GM19397 (cell line): ENCODE measurements at regions not wholly inside any gene's neighbourhood (a gene's known extent, or its start where the extent isn't known, plus 50 kb on each side); places are given as distances from the start of the nearest gene placed in this dataset.

Experiments used
- ATAC-seq: cut with Tn5 transposase; IDR thresholded peaks from one replicate; pipeline ENCODE4 v1.9.1; 2021; ENCODE audit warnings: mild to moderate bottlenecking, moderate library complexity; ENCODE audit not compliant: unreplicated experiment

DNA sequence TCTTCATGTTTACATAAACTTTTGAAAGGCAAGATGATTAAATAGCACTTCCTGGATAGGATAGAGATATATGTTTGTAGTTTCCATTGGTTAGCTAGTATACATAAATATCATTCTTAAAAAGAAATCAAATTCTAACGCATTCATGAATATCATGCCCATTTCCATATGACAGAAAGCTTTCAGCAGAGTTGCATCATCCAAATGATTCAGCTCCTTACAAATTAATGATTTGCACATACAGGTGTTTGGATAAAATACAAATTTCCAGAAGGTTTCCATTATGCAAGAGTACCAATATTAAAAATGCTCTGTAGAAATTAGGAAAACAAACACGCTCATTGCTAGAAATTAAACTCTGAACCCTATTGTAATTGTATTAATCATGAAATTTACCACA lies 264.4 kb downstream of the FOXG1 start:
- no peak for ATAC-seq

DNA sequence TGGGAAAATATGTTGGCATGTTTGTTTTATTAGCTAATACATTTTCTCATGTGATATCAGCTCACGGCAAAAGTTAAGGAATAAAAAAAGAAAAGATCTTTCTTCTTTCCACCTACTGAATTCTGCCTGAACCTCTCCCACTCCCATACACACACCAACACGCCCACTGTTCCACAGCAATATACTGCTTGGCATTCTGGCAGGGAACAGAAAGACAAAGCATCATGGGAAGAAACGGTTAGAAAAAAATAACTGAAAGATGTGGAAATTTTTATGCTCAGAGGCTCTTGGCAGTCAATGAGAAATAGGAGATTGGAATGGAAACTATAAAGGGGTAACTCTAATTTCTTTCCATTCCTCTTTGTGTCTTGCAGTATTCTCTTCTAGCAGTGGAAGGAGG lies 268.5 kb downstream of the FOXG1 start:
- no peak for ATAC-seq

DNA sequence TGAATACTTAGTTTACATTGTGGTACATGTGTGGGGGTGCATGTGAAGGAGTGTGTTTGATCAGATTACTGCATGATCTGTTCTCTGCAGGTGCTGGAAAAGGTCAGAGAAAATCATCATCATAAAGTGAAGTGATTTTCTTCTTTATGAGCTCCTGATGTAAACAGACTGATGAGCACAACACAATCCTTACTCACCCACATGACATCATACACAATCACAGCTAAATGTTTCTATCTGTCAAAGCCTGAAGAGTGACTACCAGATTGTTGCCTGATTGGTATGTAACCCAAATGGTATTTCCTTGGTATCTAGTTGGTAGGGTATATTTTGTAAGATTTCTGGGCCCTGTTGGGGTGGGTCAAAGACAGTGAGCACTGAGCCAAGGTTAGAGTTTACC lies 270.8 kb downstream of the FOXG1 start:
- ATAC-seq = no peak

DNA sequence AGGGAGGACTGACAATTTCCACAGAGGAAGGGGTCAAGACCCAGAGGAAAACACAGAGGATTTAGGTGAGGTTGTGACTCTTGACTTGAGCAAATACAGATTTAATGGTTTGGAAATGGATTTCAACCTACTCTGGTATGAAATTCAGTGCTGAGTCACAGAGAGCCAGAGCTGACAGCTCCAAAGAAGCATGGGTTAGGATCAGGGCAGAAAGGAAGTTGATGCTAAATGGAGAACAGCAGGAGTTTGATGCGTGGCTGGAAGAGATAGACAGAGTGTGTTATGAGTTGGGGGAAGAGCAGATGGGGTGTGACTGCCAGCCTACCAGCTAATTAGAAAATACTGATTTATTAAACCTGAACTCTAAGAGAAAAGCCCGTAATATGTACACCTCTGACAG lies 272.6 kb downstream of the FOXG1 start:
- no peak for ATAC-seq

DNA sequence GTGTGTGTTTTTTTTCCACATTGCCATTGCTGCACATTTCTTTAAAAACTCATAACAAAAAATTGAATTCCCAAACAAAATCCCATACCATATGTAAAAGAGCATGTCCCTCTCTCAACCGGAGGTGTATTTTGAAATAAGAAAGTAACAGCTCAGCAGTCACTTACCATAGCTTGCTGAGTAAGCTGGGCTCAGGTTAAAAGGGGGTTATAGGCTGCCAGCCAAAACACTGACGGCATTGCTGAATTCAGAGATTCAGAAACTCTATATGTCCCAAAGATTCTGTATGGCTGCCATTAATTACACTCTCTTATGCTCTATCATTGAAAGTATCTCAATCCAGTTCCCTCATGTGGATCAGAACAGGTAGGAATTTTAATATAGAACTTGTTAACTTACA lies 276.0 kb downstream of the FOXG1 start:
- no peak for ATAC-seq

DNA sequence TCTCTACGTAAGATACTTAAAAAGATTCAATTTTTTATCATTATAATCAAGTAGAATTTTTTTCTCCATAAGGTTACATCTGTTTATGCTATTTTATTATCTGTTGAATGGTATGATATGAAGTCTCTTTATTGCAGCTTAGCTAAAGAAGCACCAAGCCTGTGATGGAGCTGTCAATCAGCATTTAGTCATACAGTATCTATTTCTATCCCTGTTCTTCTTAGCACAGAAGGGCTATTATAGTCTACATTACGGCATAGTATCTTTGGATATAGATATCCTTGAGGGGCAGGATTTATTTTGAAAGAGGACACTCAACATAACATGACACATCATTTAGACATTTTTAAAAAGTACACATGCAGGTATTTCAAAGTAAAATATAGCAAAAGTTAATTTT lies 277.1 kb downstream of the FOXG1 start:
- no peak for ATAC-seq

DNA sequence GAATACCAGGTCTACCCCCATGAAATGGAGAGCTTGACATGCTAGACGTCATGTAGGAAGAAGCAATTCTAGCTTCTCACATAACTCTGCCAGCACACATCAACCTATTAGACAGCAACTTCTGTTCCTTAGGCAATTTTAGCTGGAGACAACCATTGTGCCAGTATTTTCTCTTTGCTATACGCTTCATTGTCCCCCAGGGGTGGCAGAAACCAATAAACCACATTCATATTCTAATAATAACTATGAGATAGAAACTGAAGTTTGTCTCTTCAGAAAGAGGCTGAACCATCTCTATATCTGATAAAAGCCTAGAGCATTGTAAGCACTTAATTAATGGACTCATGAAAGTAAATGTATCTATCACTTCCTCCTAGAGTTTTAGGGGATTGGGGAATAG lies 278.6 kb downstream of the FOXG1 start:
- ATAC-seq = no peak

DNA sequence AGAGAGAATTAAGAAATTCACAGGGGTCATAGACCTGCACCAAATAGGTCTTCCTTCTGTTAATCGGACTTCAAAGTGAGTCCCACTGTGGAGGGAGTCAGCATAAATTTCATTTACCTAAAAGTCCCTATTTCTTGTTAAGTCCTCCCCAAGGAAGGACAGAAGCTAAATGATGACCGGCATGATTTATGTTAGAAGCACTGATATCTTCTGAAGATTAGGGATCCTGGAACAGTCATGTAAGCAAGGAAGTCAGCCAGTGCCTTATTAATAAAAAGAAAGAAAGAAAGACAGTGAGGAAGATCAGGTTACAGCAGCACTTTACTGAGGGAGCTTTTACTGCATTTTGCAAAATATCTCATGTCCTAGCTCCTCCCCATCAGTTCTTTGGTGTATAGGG lies 287.5 kb downstream of the FOXG1 start:
- ATAC-seq = no peak

DNA sequence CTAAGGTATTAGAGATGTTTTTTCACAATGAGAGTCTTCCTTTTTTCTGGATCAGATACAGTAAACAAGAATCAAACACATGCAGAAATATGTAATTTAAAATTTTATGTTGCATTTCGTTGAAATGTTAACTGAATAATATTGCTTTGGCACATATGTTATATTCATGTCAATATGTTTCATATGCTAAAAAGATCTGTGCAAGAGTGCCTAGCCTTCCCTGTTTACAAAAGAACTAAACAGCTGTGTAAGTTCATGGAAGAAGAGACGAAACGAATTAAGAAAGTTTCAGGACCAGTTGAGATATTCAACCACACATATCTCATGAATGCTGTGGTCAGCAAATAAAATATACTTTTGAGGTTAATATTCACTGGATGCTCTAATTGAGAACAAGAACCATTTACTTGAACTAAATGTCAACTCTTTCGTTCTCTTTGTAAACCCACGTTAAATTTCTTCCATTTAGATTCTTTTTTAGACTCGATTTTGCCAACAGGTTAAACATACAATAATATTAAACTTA lies 289.5 kb downstream of the FOXG1 start:
- no peak for ATAC-seq

DNA sequence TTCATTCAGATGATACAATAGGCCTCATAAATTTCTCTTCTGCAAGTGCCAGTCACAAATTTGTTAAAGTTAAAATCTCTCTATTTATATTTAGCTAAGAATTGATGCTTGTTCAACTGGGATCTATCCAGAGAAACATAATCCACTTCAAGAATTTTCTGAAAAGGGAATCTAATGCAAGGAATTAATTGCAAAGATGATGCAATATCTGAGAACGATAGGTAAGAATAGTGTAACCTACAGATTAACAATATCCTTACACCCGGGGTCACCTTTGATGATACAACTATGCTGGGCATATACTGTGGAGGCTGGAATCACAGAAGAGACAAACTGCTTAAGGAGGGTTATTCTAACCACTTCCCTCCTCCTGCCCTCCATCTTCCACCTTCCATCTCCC lies 295.1 kb downstream of the FOXG1 start:
- ATAC-seq = no peak

DNA sequence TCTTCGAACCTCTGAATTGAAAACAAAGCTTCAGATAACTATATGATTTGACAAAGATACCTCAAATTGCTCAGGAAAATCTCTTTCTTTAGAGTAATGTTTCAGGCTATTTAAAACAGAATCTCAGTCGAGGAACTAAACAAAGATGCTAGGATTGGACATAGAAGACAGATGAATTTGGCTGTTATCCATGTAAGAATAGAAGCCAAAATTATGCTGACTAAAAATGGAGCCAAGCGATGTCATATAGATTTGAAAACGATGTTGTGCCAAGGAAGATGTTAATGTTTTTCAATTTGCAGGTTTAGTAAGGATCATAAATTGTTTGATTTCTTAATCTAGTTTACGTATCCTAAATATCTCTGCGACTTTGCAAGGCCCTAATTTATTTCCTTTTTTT lies 295.9 kb downstream of the FOXG1 start:
- ATAC-seq = no peak

DNA sequence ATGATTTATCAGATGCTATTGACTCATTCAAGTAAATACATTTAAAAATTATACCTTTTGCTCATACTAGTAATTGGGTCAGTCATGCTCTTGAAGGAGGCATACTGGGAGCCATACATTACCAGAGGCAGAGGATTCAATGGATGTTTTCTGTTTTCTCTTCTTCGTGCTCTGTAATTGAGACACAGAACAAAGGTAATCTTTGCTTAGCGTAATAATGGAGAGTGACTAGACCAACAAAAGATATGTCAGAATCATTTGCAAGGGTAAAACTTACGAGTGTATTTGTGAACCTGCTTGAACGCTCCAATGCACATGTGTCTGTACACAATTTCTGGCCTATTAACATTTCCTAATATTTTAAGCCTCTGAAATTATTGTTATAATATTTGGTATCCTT lies 296.4 kb downstream of the FOXG1 start:
- no peak for ATAC-seq

DNA sequence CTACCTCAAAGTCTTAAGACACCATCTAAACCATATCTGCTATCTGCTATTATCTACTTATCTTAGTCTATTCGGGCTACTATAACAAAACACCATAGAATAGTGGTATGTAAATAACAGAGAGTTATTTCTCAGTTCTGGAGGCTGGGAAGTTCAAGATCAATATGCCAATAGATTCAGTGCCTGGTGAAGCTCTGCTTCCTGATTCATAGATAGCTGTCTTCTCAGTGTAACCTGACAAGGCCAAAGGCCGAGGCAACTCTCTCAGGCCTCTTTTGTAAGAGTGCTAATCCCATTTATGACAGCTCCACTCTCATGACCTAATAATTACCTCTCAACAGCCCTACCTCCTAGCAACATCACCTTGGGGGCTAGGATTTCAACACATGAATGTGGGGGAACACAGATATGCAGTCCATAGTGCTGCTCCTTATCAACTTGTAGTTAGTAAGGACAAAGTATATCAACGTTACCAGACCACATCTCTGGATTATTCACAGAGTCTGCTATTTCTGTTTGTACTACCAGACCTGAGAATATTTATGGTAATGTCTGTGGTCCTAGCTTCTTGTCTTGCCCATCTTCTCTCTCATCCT lies 297.8 kb downstream of the FOXG1 start:
- no peak for ATAC-seq

DNA sequence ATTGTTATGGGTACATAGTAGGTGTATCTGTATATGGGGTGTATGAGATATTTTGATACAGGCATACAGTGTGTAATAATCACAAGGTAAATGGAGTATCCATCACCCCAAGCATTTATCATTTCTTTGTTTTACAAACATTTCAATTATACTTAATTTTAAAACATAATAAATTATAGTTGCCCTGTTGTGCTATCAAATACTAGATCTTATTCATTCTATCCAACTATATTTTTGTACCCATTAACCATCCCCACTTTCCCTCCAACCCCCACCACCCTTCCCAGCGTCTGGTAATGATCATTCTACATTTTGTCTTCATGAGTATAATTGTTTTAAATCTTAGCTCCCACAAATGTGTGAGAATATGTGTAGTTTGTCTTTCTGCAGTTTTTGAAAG lies 302.6 kb downstream of the FOXG1 start:
- no peak for ATAC-seq

DNA sequence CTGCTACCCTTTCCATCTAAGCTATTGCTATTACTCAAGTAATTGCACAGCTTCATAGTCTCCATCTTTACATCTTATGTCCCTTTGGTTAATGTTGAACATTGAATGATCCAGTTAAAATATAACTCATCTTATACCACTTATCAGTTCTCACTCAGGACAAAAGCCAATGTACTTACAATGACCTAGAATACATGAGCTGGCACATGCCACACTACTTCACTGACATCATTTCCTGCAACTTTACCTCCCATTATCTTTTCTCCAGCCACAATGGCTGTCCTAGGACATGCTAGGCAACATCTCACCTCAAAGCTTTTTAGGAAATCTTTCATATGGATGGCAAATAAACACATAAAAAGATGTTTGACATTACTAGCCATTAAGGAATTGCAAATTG lies 309.2 kb downstream of the FOXG1 start:
- ATAC-seq = no peak

DNA sequence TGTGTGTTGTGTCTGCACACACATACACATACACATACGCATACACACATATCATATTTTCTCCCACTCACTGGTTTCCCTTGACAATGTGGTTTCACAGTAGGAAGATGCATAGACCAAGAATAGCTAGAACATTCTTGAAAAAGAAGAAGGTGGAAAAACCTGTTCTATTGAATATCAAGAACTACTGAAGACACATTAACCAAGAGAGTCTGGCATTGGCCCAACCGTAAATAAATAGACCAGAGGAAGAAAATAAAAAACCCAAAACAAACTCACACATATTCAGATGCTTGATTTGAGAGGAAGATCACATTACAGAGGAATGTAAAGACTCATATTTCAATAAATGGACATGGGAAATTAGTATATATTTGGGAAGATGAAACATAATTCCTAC lies 311.3 kb downstream of the FOXG1 start:
- ATAC-seq = no peak

DNA sequence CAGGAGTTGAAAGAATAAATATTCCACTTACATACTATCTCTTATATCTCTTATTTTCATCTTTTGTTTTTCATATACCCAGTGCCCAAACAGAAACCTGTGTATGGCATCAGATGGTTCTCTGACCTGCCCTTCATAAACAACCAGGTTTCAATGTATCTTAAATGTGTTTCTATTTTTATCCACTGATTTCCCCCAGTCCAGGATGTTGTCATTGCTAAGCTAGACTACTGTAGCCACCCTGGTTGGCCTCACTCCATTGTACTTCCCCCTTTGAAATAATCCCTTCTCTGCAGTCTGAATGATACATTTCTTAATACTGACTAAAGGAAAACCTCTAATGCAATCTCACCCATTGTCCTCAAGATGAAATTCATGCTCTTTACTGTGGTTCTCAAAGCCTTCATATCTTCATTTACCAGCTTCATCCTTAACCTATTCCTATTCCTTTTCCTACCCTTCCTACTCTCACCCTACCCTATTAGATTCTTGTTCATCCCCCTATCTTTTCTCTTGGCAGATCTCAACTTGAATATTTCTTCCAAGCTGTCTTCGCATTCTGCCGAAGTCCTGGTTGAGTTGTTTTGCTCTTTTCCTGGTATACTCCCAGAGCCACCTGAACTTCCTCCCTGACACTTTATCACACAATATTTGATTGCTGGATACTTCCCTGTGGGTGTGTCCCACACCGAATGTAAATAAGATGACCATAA lies 312.4 kb downstream of the FOXG1 start:
- no peak for ATAC-seq

DNA sequence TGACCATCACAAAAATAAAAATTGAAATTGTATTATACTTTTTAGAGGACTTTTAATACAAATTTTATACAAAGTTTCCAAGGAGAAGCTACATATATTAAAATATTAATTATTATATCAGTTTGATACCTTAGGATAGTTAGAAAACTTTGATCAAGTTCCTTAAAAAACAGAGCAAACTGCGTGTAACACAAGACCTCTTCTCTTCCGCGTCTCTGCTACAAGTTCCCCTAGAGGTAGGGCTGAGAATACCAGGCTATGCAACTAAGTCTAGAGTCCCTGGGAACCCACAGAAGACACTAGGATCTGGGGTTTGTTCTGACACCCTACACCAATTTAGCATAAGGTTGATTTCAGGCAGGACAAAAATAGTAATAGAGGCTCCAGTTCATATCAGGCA lies 319.0 kb downstream of the FOXG1 start:
- no peak for ATAC-seq

DNA sequence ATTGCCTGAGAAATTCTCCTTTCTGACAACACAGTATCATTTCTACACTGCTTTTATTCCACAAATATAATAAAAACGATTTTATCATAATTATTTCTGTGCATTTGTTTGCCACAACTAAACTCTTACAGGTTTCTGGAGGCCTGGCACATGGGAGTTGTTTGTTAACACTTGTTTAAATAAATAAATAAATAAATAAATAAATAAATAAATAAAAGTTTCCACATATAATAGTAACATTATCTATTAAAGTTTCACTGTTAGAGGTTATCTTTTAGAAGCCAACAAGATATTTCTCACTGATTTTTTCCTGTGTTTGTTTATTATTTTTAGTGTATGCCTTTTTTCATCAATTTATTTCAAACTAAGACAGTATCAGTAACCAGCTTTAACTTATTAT lies 323.3 kb downstream of the FOXG1 start:
- ATAC-seq = no peak

DNA sequence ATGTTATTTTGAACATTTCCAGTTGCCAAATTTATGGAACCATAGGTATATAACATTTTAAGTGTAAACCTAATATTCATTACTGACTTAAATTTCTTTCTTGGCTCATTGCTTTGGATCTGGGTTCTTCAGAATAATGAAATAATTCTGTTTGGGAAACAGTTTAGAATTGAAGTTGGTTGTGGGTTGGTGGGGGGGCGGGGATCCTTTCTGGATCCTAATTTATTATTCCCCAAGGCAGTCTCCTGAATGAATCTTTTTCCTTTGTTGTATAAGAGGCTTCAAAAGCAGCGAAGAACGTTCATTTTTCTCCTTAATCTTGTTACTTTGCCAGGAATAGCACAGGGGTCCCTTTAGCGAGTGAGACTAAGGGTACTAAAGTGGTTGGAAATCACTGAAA lies 325.5 kb downstream of the FOXG1 start:
- ATAC-seq = no peak

DNA sequence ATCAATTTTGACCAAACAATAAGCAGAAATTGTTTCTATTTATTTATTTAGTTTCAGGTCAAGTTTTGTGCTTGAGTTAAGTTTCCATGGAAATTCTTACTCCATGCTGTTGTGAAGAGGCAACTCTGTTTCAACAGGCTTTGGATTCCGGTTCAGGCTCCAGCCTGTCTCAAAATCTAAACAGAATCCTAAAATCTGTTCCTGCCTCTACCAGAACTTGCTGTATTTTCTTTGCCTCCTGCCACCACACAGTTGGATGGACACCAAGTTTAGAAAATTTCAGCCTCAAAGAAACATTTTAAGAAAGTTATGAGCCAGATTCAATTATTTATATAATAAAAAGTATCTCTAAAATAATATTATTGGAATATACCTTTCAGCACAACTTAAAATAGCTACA lies 330.9 kb downstream of the FOXG1 start:
- ATAC-seq = no peak

DNA sequence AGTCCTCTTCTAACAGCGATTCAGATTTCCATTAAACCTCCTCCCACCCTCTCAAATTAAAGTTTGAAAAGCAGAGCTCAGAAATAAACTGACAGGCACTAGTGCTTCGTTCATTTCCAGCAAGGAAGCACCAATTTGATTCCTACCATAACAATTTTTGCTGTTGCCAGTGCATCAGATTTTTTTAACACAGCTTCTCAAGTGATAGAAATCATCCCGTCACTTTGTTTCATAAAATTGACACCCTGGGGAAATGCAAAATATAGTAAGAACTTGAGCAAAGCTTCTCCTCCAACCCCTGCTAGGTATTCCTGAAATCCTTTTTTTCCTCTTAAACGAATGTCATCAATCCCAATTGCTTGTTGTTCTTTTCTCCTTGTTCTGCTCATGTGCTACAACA lies 332.1 kb downstream of the FOXG1 start:
- ATAC-seq = no peak

DNA sequence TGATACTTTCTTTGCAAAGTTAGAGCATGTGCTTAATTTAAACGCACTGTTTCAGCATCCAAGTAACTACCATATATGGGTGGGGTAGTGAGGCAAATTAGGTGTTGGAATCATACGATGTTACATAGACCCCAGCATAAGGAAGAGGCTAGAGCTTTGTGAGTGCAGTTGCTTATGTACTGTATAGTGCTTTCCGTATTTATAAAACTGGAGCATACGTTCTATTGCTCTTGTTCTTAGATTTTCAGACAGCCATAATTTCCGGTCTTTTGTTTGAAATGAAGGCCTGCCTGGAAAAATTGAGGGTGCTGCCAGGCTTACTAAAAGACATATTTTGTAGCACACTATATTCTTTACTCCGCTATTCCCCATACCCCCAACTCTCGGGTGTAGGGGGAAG lies 335.7 kb downstream of the FOXG1 start:
- ATAC-seq = no peak
